Caco-2 (cell line): ENCODE measurements at regions not wholly inside any gene's neighbourhood (a gene's known extent, or its start where the extent isn't known, plus 50 kb on each side); places are given as distances from the start of the nearest gene placed in this dataset.

Source experiments
- BruUV-seq: library from RNA; stranded (reverse); fragments of 400-500 nt; replicated peaks from 2 replicates; lab custom pipeline; 2021; lab: Mats Ljungman, UMichigan
- CTCF ChIA-PET: fragments of 300-600 bp; sonication (Branson Sonifier 250); formaldehyde crosslinking; loops from one replicate; lab custom pipeline; 2022; ENCODE audit warnings: antibody characterized with exemption; lab: Charles Lee
- POLR2A ChIA-PET: fragments of 300-600 bp; sonication (Branson Sonifier 250); formaldehyde crosslinking; loops from one replicate; lab custom pipeline; 2022; ENCODE audit warnings: antibody characterized with exemption; lab: Charles Lee
- DNase-seq, 2 experiments: peaks; one replicate each; pipeline versions ENCODE4 v3.0.0 to v3.0.0-alpha.2; 2020 to 2022
- H3K27me3 ChIP-seq: replicated peaks from 2 replicates; pipeline ENCODE4 v1.6.0; 2011; ENCODE audit warnings: low read length; ENCODE audit not compliant: control insufficient read depth, insufficient read depth
- H3K36me3 ChIP-seq: 2 replicates; pipeline ENCODE4 v1.5.1; 2011; ENCODE audit warnings: low read length; ENCODE audit not compliant: control insufficient read depth, insufficient read depth
- H3K4me1 ChIP-seq: fragments of 250-450 bp; sonication (Bioruptor Pico); 2 replicates; pipeline ENCODE4 v1.5.1; 2020; ENCODE audit warnings: mild to moderate bottlenecking
- H3K4me3 ChIP-seq: 2 replicates; pipeline ENCODE4 v1.5.1; 2011; ENCODE audit warnings: low read depth, mild to moderate bottlenecking, control low read depth, low read length
- H3K9me3 ChIP-seq: fragments of 250-450 bp; sonication (Bioruptor Pico); 2 replicates; pipeline ENCODE4 v1.5.1; 2020; ENCODE audit warnings: mild to moderate bottlenecking, moderate library complexity
- H3K27ac Mint-ChIP-seq: one replicate; pipeline ENCODE4 v1.8.0; 2022; ENCODE audit warnings: mixed read lengths; ENCODE audit not compliant: unreplicated experiment
- H3K27me3 Mint-ChIP-seq: one replicate; pipeline ENCODE4 v1.8.0; 2022; ENCODE audit warnings: mixed read lengths; ENCODE audit not compliant: insufficient read depth, unreplicated experiment
- H3K36me3 Mint-ChIP-seq: one replicate; pipeline ENCODE4 v1.8.0; 2022; ENCODE audit warnings: mild to moderate bottlenecking, mixed read lengths; ENCODE audit not compliant: insufficient read depth, unreplicated experiment
- H3K4me1 Mint-ChIP-seq: one replicate; pipeline ENCODE4 v1.8.0; 2022; ENCODE audit warnings: low read depth, mixed read lengths; ENCODE audit not compliant: unreplicated experiment
- H3K4me3 Mint-ChIP-seq: one replicate; pipeline ENCODE4 v1.8.0; 2022; ENCODE audit warnings: mild to moderate bottlenecking, moderate library complexity, mixed read lengths; ENCODE audit not compliant: unreplicated experiment
- H3K9me3 Mint-ChIP-seq: one replicate; pipeline ENCODE4 v1.8.0; 2022; ENCODE audit warnings: mixed read lengths; ENCODE audit not compliant: unreplicated experiment
- intact Hi-C: fragments of 100-400 bp; cut with micrococcal nuclease; formaldehyde crosslinking; loops from one replicate; pipeline ENCODE4 v1.10.0; 2022; ENCODE audit not compliant: unreplicated experiment
- TF ChIP-seq, protein P1 (sequence below), 2 experiments: fragments of 200-600 bp in 1 of 2; IDR thresholded peaks; 1 replicate in 1 of 2; 2 replicates in 1 of 2; pipeline versions ENCODE4 v1.5.1 to v1.8.0; 2011 to 2022; ENCODE audit warnings: antibody characterized with exemption in 1 of 2, control low read depth in 1 of 2, inconsistent platforms in 1 of 2, low read depth in 1 of 2, low read length in 1 of 2, mild to moderate bottlenecking in 1 of 2, moderate library complexity in 1 of 2; ENCODE audit not compliant: insufficient read depth in 1 of 2, severe bottlenecking in 1 of 2, unreplicated experiment in 1 of 2

DNA sequence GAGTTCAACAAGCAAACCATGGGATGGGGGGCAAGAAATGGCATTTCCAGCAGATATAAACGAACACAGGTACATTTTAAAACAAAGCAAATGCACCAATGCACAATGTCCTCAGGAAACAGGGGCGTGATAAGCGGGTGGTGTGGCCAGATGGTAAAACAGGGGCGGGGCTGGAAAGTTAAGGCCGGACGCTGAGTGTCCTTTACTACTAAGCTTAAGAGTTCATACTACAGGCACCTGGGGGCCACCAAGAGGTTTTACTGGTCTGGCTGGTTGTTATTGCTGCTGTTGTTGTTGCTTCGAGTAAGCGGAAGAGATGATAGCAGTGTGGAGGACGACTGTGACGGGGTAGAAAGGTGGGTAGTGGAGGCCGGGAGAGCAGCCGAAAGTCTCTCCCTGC, 99.8 kb downstream of the ATPSCKMT start:
- POLR2A ChIA-PET = no interaction called here
- H3K27me3 ChIP-seq = no peaks in the 10 kb centered on the region
- Mint-ChIP-seq H3K36me3 (no peaks in the 10 kb centered on the region), H3K4me3 (no peak overlapping the region), H3K27me3 (no peaks in the 10 kb centered on the region), H3K27ac (no peak overlapping the region), H3K4me1 (peaks cover 24% of the 10 kb centered on the region), H3K9me3 (no peaks in the 10 kb centered on the region)
- H3K9me3 ChIP-seq = no peaks in the 10 kb centered on the region
- BruUV-seq = no TSS peak
- peaks cover 17% of the 10 kb centered on the region for H3K4me1 ChIP-seq
- no peaks in the 10 kb centered on the region for H3K36me3 ChIP-seq
- intact Hi-C loops = loop anchor here (5.0 to 10.0 kb wide), 4 partner anchors 318 to 993 kb away; no protein-coding TSS in a partner anchor
- TF ChIP-seq, protein P1, sequence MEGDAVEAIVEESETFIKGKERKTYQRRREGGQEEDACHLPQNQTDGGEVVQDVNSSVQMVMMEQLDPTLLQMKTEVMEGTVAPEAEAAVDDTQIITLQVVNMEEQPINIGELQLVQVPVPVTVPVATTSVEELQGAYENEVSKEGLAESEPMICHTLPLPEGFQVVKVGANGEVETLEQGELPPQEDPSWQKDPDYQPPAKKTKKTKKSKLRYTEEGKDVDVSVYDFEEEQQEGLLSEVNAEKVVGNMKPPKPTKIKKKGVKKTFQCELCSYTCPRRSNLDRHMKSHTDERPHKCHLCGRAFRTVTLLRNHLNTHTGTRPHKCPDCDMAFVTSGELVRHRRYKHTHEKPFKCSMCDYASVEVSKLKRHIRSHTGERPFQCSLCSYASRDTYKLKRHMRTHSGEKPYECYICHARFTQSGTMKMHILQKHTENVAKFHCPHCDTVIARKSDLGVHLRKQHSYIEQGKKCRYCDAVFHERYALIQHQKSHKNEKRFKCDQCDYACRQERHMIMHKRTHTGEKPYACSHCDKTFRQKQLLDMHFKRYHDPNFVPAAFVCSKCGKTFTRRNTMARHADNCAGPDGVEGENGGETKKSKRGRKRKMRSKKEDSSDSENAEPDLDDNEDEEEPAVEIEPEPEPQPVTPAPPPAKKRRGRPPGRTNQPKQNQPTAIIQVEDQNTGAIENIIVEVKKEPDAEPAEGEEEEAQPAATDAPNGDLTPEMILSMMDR (IDR thresholded peaks at IDR 0.05; ENCODE audit: insufficient read depth in 1 of 2, low read depth in 1 of 2, low read length in 1 of 2, severe bottlenecking in 1 of 2, unreplicated experiment in 1 of 2) = no peak
- CTCF ChIA-PET = no interaction called here
- DNase-seq = no peak
- H3K4me3 ChIP-seq = no peak overlapping the region

DNA sequence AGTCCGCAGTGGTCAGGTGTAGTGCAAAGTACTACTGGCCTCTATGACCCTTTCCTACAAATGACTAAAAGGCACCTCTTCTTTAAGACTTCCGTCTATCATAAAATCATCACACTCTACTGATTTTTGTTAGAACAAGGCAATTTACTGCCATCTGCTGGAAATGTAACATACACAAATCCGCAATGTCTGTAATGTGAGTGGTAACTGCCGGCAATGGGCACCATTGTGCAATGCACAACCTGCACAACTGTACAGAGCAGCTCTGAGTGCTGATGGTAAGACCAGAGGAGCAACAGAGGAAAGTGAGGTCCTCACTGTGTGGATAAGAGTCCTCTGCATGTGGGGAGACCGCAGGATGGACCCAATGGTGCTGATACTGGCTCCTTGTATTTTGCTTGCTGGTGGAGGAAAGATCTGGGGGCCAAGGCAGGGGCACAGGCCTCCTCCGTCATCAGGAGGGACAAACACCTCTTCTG, 103.7 kb downstream of the ATPSCKMT start:
- Mint-ChIP-seq H3K9me3 (no peaks in the 10 kb centered on the region), H3K27me3 (no peaks in the 10 kb centered on the region), H3K4me3 (no peak overlapping the region), H3K27ac (peak overlapping the region; percentile 49), H3K36me3 (no peaks in the 10 kb centered on the region), H3K4me1 (peaks cover 17% of the 10 kb centered on the region)
- POLR2A ChIA-PET = no interaction called here
- no TSS peak for BruUV-seq
- TF ChIP-seq, protein P1 (IDR thresholded peaks at IDR 0.05; ENCODE audit: insufficient read depth in 1 of 2, low read depth in 1 of 2, low read length in 1 of 2, severe bottlenecking in 1 of 2, unreplicated experiment in 1 of 2) = peak; percentile 38 to 41
- no peaks in the 10 kb centered on the region; the same call in 1 of the 2 replicates for H3K4me1 ChIP-seq
- no peaks in the 10 kb centered on the region for H3K9me3 ChIP-seq
- peak in 1 of 2 experiments; percentile 62 for DNase-seq
- intact Hi-C loops = loop anchor here (1.0 to 10.0 kb wide), 6 partner anchors 75 to 989 kb away; no protein-coding TSS in a partner anchor
- H3K36me3 ChIP-seq = no peaks in the 10 kb centered on the region
- CTCF ChIA-PET = no interaction called here
- H3K4me3 ChIP-seq = no peak overlapping the region
- no peaks in the 10 kb centered on the region for H3K27me3 ChIP-seq

DNA sequence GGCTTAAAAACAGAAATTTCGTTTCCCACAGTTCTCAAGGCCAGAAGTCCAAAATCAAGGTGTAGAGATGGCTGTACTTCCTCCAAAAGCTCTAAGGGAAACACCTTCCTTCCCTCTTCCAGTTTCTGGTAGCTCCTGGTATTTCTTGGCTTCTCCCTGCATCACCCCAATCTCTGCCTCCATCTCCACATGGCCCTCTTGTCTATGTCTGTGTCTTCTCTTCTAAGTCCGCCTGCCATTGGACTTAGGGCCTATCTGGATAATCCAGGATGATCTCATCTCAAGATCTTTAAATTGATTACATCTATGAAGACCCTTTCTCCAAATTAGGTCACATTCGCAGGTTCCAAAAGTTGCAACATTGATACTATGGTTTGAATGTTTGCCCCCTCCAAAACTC, 105.6 kb downstream of the ATPSCKMT start:
- TF ChIP-seq, protein P1 (IDR thresholded peaks at IDR 0.05; ENCODE audit: insufficient read depth in 1 of 2, low read depth in 1 of 2, low read length in 1 of 2, severe bottlenecking in 1 of 2, unreplicated experiment in 1 of 2) = no peak
- intact Hi-C loops = loop anchor here (10.0 kb wide), 1 partner anchor 519 kb away; no protein-coding TSS in a partner anchor
- CTCF ChIA-PET = no interaction called here

More for the DNA sequence above, 105.6 kb downstream of the ATPSCKMT start:
- no peak for DNase-seq
- Mint-ChIP-seq H3K9me3 (no peaks in the 10 kb centered on the region), H3K27ac (no peak overlapping the region), H3K4me1 (peaks cover 5% of the 10 kb centered on the region), H3K36me3 (no peaks in the 10 kb centered on the region), H3K27me3 (no peaks in the 10 kb centered on the region), H3K4me3 (no peak overlapping the region)
- POLR2A ChIA-PET = no interaction called here
- Histone ChIP-seq H3K36me3 (no peaks in the 10 kb centered on the region), H3K9me3 (no peaks in the 10 kb centered on the region), H3K27me3 (no peaks in the 10 kb centered on the region), H3K4me1 (no peaks in the 10 kb centered on the region; the same call in 1 of the 2 replicates), H3K4me3 (no peak overlapping the region)
- BruUV-seq = no TSS peak
